ENCODE measurements at regions not wholly inside any gene's neighbourhood (a gene's known extent, or its start where the extent isn't known, plus 50 kb on each side); places are given as distances from the start of the nearest gene placed in this dataset.

DNA sequence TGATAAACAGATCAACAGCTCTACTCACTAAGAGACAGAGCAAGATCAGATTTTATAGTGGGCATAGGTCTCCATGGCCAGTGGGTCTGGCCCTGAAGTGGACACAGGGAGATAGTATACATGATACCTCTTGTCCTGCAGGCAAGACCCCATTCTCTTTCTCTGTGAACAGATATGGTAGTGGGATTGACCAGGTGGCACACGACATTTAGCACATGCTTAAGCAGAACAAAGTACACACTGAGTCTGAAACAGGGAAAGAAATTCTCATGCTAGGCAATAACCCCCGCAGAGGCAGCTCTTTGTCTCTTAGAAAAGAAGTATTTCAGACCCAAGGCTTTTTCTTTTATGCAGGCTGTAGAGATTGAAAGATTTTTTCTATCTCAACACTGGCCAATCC is 1331.2 kb downstream of the FSCB start:
- TF ChIP-seq CTCF (IDR thresholded peaks at IDR 0.05; ENCODE audit: low read depth, low read length, poor library complexity, severe bottlenecking) (no peak), EZH2phosphoT487 (IDR thresholded peaks at IDR 0.05; ENCODE audit: borderline replicate concordance, low read length) (no peak)
